ENCODE measurements at regions not wholly inside any gene's neighbourhood (a gene's known extent, or its start where the extent isn't known, plus 50 kb on each side); places are given as distances from the start of the nearest gene placed in this dataset.

DNA sequence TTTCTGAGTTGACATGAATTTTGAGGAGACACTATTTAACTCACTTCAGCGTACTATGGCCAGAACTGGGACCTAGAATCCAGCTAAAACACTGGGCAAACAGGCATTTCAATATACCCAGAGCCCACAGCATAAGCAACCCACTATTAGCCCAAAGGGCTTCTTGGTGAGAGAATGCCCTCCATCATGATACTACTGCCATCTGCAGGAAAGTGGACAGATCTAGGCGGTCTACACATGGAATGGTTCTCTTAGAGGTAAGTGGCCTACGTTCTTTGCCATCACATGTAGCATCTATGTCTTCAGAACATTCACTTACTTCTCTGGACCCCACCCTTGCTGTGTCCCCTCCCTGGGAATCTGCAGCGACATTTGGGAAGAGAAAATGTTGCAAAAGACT lies 181.3 kb upstream of the LINC00305 start:
- TF ChIP-seq ZNF274 (IDR thresholded peaks at IDR 0.05; ENCODE audit: low read depth, low read length): no peak
- TF ChIP-seq SUZ12 (IDR thresholded peaks at IDR 0.05; ENCODE audit: extremely low read depth, insufficient read depth, insufficient read length): no peak
